Body of pancreas (tissue), 4 donors: ENCODE measurements at regions not wholly inside any gene's neighbourhood (a gene's known extent, or its start where the extent isn't known, plus 50 kb on each side); places are given as distances from the start of the nearest gene placed in this dataset.

ENCODE experiments used
- POLR2A ChIP-seq, 3 donors: fragments of 450-650 bp; IDR thresholded peaks; one replicate each; pipeline ENCODE4 v1.6.1; 2016; ENCODE audit warnings: antibody characterized with exemption in 3 of 3, mild to moderate bottlenecking in 2 of 3
- TF ChIP-seq, protein P1 (sequence below), 7 experiments: fragments of 450-650 bp in 4 of 7; fragments of 200-600 bp in 3 of 7; sonication (generic) in 3 of 7; IDR thresholded peaks; one replicate each; pipeline ENCODE4 v1.5.1; 2016 to 2019; ENCODE audit warnings: antibody characterized with exemption in 7 of 7

GRCh38 chr2:153169609-153170008, 309.0 kb downstream of the RPRM start:
- TF ChIP-seq, protein P1, sequence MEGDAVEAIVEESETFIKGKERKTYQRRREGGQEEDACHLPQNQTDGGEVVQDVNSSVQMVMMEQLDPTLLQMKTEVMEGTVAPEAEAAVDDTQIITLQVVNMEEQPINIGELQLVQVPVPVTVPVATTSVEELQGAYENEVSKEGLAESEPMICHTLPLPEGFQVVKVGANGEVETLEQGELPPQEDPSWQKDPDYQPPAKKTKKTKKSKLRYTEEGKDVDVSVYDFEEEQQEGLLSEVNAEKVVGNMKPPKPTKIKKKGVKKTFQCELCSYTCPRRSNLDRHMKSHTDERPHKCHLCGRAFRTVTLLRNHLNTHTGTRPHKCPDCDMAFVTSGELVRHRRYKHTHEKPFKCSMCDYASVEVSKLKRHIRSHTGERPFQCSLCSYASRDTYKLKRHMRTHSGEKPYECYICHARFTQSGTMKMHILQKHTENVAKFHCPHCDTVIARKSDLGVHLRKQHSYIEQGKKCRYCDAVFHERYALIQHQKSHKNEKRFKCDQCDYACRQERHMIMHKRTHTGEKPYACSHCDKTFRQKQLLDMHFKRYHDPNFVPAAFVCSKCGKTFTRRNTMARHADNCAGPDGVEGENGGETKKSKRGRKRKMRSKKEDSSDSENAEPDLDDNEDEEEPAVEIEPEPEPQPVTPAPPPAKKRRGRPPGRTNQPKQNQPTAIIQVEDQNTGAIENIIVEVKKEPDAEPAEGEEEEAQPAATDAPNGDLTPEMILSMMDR (IDR thresholded peaks at IDR 0.05), result no peak
- no peak for TF ChIP-seq POLR2A (IDR thresholded peaks at IDR 0.05)
